ENCODE measurements at regions not wholly inside any gene's neighbourhood (a gene's known extent, or its start where the extent isn't known, plus 50 kb on each side); places are given as distances from the start of the nearest gene placed in this dataset.

DNA sequence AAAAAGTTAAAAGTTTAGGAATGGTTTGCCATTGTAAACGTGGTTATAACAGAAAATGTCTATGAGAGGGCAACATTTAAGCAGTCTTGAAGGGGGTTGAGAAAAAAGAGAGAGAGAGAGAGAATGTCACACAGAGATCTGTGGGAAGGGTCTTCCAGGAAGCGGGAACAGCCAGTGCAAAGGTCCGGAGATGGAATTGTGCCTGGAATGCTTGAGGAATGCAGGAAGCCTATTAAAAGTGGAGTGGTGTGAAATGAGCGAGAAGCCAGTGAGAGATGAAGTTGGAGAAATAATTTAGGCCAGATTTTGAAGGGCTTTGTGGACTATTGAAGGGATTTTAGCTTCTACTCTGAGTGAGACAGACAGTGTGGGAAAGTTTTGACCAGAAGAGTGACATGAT lies 406.8 kb upstream of the TBX3 start:
- DNase-seq (ENCODE audit: low read depth in 2 of 2): no peak

DNA sequence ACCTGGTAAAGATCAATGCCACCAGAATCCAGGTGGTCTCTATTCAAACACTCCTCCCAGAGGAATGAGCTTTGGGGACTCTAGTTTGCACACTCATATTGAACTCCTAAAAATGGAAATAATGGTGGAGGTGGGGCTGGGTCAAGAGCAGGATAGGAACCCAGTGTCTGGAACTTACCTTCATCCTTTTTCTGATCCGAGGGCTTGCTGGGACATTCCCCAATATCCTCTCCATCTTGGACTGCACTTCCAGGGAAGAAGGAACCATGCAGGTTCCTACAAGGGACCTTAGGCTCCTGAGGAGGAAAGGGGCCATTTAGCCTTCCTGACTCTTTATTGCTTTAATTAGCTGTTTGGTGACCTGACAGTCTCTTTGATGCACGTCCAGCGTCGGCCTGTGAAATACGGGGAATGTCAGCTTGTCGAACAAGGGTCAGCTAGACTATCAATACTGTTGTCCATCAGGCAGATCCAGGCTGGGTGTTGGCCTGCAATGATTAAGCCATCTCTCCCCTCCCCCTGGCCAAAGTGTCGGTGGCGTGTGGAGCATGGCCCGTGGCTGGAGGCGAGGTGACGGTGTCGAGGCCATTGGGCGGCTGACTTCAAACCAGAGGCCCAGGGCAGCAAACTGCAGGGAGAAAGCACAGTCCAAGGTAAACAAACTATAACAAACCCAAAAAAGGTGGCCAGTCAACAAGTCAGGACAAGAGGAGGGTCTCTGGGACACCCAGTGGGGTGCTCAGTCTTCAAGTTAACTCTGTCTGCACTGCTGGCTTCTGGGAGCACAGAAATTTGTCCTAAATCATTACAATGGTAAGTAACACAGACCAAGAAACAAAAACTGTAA lies 405.2 kb upstream of the TBX3 start:
- no peak for DNase-seq (ENCODE audit: low read depth in 2 of 2)

DNA sequence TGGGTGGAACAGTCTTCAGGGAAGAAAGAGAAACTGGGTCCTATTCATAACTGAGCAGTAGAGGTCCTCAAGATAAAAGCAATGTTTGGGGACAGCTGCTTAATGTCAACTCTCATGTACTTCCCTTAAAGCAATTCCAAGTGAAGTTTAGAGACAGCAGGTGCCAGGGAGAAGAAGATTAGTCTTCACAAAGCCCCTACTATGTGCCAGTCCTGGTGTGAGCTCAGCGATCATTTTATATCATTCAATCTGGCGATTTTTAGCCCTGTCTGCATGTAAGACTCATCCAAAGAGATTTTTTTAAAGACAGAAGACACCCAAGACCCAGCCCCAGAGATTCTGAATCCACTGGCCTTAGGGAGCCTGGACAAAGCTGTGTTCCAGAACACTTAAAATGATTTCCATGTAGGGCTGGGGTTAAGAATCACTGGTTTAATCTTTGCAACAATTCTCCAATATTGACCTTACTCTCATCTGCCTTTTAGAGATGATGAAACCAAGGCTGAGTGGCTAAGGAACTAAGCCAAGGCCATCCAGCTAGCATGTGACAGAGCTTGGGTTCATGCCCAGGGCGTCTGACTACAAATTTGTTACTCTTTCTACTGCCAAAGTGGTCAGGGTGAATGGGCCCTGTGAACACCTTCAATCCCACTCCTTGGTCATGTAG lies 404.5 kb upstream of the TBX3 start:
- no peak for DNase-seq (ENCODE audit: low read depth in 2 of 2)

DNA sequence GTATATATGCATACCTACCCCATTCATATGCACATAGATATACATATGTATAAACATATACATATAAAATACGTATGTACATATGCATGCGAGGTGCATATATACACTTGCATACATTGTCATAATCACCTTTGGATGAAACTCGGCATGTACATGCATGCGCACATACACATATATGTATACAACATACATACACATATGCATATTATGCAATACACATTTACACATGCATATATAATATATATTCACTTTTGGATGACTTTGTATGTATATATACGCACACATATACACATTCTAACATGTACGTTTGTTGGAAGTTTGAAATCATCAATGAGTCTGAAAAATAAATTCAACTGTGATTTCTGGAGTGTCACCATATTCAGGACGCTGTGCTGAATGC lies 401.6 kb upstream of the TBX3 start:
- no peak for DNase-seq (ENCODE audit: low read depth in 2 of 2)

DNA sequence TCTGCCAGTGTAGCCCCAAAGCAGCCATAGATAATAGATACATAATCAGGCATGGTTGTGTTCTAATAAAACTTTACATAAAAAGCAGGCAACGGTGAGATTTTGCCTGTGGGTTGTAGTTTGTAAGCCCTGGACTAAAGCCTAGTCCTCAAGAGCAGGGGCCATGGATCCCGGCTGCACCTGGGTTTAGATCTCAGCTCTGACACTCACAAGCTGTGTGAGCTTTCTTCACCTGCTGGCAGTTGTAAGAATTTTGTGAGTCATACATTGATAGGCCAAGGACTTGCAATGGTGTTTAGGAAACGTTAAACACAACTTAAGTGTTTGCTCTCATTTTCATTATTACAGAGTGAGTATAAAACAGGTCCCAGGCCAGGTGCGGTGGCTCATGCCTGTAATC lies 395.8 kb upstream of the TBX3 start:
- no peak for DNase-seq (ENCODE audit: low read depth in 2 of 2)

DNA sequence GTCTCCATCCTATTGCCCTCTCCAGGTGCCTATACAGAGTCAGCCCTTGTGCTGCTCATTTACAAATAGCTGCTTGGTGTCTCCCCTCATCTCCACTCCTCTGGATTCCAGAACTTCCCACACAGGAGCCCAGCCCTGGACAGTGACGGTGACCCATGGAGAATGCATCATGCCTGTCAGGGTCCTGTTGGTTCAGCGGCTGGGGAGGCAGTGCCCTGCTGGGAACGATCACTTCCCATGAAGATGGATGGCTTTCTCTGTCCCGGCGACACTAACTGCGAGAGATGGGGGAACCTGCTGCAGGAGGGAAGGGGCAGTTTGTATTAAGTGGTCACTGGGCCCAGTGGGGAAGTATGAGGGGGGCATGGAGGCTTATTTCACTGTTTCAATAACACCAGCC lies 395.0 kb upstream of the TBX3 start:
- DNase-seq (ENCODE audit: low read depth in 2 of 2): no peak

DNA sequence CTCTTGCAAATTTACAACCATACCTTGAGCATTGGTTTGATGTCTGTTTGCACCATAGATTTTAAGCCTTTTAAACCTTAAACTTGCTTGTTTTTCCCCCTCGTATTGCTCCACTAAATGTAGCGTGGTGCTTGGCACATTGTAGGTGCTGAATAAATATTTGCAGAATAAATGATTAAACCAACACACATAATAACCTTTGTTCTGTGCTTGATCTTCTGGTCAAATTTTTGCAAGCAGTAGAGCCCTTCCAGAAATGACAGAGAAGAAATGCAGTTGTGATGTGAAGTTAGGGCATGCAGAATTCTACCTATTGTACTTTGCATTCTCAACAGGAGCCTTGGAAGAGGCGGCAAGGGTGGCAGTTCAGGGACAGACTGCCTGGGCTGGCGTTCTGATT lies 394.4 kb upstream of the TBX3 start:
- DNase-seq (ENCODE audit: low read depth in 2 of 2): no peak

DNA sequence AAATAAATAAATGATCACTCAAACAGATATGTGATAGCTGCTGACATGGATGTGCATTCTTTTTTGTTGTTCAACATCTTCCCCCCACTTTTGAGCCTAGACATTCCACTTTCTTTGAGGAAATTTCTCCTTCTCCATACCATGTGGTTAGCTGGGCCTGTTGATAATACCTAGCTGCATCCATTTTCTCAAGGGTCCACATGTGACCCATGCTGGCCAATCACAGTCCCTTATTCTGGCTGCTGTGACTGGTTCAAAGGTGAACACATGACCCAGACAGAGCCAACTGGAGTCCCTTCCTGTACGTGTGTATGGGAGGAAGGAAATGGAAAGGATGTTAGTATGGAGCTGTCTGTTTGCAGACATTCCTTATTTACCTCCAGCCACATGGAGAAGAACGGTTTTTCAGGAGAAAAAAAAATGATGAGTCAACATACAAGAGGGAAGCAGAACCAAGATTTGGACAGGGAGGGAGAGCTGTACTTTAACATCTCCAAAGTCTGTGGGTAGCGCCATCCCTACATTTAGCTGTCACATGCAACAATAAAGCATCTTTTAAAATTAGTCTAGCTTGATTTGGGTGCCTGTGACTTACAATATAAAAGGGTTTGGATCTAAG lies 391.7 kb upstream of the TBX3 start:
- DNase-seq (ENCODE audit: low read depth in 2 of 2): no peak

DNA sequence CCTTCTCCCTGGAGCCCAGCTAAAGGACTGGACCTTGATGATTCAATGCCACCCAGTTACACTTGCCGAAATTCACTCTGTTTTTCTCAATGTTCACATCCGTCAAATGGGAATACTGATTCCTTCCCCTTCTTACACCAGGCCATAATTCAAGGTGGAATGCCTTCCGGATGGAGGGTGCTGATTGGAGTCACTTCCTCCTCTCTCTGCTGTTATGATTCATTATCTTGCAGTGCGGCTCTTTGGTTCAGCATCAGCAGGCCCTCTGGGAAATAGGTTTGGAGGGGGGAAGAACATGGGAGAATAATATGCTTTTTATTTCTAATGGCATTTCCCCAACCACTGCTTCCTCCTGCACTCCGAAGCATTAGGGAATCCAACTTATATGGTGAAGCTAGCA lies 390.6 kb upstream of the TBX3 start:
- peak; percentile 21 to 25 for DNase-seq (ENCODE audit: low read depth in 2 of 2)

DNA sequence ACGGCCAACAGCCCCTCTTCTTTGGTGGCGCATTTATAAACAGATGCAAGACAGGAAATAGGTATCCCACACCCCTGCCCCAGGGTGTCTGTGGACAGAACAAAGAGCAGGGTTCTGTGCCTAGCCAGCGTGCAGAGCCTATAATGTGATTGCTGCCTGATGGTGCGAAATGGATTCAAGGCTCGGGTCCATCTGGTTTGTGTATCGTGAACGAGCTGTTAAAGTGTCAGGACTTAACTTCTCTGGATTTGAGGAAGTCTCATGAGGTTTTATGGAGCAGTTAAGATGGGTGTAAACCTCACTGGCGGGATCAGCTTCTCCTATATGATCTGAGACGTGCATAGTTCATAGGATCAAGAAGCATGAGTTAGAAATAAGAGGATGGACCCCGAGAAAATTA lies 388.7 kb upstream of the TBX3 start:
- no peak for DNase-seq (ENCODE audit: low read depth in 2 of 2)

DNA sequence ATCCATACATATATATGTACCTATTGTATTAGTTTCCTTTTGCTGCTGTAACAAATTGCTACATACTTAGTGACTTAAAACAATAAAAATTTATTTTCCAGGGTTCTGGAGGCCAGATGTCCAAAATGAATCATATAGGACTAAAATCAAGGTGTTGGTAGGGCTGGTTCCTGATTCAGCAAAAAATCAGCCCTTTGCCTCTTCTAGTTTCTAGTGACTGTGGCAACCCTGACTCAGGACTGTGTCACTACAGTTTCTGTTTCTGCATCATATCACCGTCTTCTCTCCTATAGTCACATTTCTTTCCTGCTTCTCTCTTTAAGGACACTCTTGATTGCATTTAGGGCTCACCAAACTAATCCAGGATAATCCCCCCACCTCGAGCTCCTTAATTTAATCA lies 386.3 kb upstream of the TBX3 start:
- DNase-seq (ENCODE audit: low read depth in 2 of 2): no peak

DNA sequence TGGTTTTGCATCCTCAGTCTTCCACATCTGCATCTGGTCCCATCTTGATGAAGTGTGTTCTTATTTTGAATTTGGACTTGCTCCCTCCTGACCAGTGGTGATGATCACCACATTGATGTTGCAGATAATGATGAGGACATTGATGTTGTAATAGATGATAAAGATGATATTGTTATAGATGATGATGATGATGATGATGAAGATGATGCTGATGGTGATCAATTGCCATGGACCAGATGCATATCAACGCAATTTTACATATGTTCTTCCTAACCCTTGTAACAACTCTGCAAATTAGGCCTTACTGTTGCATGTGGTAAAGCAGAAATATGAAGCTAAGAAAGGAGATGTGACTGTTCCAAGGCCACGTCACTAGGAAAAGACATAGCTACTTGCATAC lies 380.3 kb upstream of the TBX3 start:
- no peak for DNase-seq (ENCODE audit: low read depth in 2 of 2)

DNA sequence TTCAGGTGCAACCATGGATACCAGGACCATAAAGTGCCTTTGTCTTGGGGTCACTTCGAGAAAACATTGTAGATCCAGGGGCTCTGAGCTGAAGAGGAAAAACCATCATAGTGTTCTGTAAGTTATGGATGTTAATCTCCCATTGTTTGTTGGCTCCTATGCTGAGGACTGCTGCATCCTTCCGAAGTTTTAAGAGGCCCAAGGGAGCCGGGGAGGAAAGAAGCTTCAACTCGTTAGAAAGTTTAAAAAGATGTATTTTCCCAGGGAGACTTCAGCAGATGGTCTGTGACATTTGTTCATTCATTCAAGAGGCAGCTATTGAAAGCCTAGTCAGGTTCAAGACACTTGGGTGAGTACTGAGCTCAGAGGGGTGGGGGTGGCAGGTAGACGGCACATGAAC lies 378.8 kb upstream of the TBX3 start:
- no peak for DNase-seq (ENCODE audit: low read depth in 2 of 2)

DNA sequence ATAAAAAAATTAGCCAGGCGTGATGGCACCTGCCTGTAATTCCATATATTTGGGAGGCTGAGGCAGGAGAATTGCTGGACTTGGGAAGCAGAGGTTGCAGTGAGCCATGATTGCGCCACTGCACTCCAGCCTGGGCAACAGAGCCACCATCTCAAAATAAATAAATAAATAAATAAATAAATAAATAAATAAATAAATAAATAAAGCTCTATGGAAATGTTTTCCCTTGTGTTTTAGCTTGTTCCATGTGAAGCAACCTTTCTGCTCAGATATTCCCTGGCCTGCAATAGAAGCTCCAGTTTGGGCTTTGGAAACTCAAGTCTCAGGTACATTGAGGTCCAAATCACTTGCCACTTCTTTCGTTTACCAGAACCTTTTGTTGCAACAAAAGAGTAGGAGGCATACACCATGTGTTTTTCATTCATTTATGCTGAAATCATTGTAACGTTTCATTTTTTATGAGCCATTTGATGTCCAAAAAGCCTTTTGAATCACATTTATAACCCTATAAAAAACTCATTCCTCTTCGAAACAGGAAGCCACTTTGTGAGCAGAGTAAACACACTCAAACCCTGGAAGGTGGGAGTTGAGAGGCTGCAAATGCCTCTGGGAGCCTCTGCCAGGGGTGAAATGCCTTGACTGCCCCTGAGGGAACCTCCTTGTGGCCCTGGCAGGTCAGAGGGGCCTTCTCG lies 376.6 kb upstream of the TBX3 start:
- DNase-seq (ENCODE audit: low read depth in 2 of 2): no peak

DNA sequence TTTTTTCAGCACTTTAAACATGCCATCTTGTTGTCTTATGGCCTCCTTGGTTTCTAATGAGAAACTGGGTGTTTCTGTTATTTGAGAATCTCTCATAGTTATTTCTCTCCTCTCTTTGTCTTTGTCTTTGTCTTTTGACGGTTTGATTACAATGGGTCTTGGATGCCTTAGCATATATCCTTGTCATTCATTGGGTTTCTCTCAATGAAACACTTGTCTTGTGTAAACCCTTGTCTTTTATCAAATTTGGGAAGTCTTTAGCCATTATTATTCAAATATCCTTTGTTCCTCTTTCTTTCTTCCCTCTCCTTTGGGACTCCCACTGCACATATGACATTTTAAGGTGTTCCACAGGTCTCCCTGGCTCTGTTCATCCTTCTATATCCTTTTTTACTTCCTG lies 373.5 kb upstream of the TBX3 start:
- DNase-seq (ENCODE audit: low read depth in 2 of 2): no peak

DNA sequence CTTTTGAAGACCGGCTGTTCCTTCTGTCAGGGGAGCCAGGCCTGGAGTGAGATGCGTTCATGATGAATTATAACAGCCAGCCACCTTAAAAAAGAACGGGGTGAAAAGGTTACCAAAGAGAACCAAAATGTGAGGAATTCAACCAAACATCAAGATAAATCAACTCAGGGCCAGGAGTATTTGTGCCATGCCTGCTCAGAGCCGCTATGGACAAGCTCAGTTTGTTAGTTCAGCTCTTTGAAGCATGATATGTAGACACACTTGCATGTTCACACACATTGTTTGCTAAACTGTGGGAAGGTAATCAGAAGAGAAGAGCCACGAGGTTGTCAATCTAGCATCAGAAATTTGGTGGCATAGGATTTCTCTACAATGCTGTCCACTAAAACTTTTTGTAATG lies 367.4 kb upstream of the TBX3 start:
- no peak for DNase-seq (ENCODE audit: low read depth in 2 of 2)

DNA sequence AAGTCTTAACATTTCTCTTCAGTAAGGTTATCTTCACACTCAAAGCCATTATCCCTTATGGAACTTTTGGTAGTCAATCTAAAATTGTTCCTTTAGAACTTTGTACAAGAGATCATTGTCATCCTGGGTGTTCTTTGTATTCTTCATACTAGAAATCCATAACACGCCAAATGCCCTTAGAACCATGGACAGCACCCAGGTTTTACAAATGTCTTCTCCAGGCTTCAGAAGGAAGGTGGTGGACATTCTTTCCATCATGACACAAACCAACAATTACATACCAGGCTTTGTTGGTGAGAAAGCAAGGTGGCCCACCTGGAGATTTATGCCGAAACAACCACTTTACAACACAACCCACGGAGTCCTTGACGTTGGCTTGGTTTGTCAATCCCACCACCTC lies 365.6 kb upstream of the TBX3 start:
- no peak for DNase-seq (ENCODE audit: low read depth in 2 of 2)

DNA sequence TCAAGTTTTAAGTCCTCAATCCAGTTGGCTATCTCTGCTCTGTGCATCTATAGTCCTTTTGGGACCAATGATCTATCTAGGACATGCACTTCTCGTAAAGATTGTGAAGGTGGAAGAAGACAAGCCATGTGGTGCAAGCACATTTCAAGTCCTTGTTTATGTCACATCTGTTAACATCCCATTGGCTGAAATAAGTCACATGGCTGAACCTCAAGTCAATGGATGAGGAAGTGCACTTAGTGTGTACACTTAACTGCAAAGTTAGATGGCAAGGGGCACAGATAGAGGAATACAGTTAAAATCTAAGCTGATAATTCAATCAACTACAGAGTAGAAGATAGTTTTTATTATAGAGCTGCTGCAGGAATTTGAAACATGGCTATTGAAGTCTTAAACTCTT lies 362.8 kb upstream of the TBX3 start:
- no peak for DNase-seq (ENCODE audit: low read depth in 2 of 2)

DNA sequence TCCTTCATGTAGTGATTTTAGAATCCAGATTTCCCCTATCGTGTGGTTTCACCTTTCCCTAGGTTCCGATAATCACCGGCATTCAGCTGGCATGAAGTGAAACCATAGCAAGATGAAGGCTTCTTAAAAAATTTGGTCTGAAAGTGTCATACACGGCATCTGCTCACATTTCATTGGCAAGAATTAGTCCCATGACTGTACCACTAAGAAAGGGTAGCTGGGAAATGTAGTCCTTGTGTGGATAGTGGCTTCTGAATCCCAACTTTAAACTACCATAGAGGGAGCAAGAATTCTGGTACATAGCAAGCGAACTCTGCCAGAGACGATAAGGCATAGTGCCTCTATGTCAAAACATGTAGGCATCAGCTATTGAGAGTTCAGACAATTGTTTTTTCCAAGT lies 360.1 kb upstream of the TBX3 start:
- DNase-seq (ENCODE audit: low read depth in 2 of 2): no peak

DNA sequence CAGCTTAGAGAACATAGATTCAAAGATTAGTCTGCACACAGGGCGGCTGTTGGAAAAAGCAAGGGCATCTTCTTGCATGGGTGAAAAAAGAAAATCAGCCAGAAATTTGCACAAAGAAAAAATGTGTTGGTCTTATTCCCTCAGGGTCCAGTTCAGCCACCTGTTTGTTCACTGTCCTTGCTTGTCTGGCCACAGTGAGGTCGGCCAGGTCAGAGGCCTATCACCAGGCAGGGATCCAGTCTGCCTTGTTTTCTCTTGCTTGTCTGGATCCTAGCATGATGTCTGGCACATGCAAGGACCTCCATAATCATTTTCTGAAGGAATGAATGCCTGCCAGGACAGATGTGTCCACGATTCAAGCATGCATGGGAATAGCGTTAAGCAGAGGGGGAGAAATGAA lies 359.1 kb upstream of the TBX3 start:
- DNase-seq (ENCODE audit: low read depth in 2 of 2): no peak

DNA sequence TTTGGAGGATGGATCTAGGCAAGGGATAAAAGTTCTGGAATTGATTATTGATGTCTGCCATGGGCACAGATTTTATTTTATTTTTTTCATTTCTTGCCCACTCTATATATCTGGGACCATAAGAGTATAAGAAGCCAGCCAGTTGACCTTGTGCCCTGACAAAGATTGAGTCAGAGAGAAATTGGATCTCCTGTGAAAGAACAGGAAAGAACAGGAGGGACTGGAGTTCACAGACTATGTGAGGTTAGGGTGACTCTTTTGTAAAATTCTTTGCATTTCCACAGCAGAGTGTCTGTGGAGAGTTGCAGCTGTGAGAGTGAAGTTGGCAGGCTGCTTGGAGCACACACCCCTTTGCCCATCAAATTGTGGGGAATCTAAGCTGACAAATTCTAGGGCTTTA lies 358.4 kb upstream of the TBX3 start:
- DNase-seq (ENCODE audit: low read depth in 2 of 2): no peak

DNA sequence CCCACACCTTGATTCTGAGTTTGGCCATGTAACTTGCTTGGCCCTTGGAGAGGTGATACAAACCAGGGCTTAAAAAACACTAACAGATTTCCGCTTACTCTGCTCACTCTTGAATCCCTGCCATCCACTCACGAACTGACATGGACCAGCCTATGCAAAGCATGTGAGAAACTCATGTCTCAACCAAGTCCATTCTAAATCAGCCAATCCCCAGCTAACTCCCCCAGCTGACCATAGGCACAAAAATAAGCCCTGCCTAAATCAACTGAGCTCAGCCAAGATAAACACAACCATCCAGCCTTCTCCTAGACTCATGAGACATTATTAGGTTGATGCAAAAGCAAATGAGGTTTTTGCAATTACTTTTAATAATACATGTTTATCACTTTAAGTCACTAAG lies 353.9 kb upstream of the TBX3 start:
- no peak for DNase-seq (ENCODE audit: low read depth in 2 of 2)
